ENCODE measurements at regions not wholly inside any gene's neighbourhood (a gene's known extent, or its start where the extent isn't known, plus 50 kb on each side); places are given as distances from the start of the nearest gene placed in this dataset.

- Histone ChIP-seq H3K4me2 (no peak overlapping the region), H3K79me2 (ENCODE audit: low read depth) (no peaks in the 10 kb centered on the region), H3K4me3 (no peak overlapping the region), H2AFZ (replicated peaks) (no peak overlapping the region), H3K4me1 (no peaks in the 10 kb centered on the region), H4K20me1 (ENCODE audit: low read depth) (no peaks in the 10 kb centered on the region), H3K27ac (no peak overlapping the region), H3K9me3 (ENCODE audit: low read depth) (no peaks in the 10 kb centered on the region), H3F3A (ENCODE audit: low read depth) (no peaks in the 10 kb centered on the region), H3K9ac (no peak overlapping the region), H3K27me3 (no peaks in the 10 kb centered on the region), H3K36me3 (no peaks in the 10 kb centered on the region)
- DNase-seq (ENCODE audit: low spot score), result no peak
- Mint-ChIP-seq H3K4me3 (no peak overlapping the region), H3K27me3 (ENCODE audit: insufficient read depth, low read depth) (no peaks in the 10 kb centered on the region), H3K9me3 (peaks cover 10% of the 10 kb centered on the region), H3K27ac (no peak overlapping the region), H3K36me3 (no peaks in the 10 kb centered on the region), H3K4me1 (no peaks in the 10 kb centered on the region)
- TF ChIP-seq EZH2 (IDR thresholded peaks at IDR 0.05) (no peak), EZH2phosphoT487 (IDR thresholded peaks at IDR 0.05) (no peak)
- TF ChIP-seq, protein P1, sequence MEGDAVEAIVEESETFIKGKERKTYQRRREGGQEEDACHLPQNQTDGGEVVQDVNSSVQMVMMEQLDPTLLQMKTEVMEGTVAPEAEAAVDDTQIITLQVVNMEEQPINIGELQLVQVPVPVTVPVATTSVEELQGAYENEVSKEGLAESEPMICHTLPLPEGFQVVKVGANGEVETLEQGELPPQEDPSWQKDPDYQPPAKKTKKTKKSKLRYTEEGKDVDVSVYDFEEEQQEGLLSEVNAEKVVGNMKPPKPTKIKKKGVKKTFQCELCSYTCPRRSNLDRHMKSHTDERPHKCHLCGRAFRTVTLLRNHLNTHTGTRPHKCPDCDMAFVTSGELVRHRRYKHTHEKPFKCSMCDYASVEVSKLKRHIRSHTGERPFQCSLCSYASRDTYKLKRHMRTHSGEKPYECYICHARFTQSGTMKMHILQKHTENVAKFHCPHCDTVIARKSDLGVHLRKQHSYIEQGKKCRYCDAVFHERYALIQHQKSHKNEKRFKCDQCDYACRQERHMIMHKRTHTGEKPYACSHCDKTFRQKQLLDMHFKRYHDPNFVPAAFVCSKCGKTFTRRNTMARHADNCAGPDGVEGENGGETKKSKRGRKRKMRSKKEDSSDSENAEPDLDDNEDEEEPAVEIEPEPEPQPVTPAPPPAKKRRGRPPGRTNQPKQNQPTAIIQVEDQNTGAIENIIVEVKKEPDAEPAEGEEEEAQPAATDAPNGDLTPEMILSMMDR (IDR thresholded peaks at IDR 0.05), result no peak
Observed at GRCh38 chr4:156413239-156414135, 459.8 kb upstream of the CTSO start.

GRCh38 chr4:156411531-156411930 is 457.9 kb upstream of the CTSO start:
- H3K4me3 Mint-ChIP-seq, result no peak overlapping the region
- peaks cover 3% of the 10 kb centered on the region for H3K27me3 Mint-ChIP-seq (ENCODE audit: insufficient read depth, low read depth)

DNA sequence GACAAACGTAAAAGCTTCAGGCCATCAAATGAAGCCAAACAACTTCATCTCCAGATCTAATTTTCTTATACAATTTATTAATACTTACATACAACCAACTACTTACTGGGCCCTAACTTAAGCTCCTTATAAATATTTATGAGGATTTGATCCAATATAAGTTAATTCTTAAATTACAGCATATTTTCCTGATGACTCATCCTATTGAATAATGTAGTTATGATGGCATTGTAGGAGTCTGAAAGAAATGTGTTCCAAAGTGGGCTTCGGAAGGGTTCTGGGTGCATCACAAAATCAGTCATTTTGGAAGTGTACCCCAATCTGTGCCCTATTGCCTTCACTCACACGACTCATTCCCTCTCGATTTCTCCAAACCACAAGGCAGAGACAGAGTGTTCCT is 455.1 kb upstream of the CTSO start:
- H3F3A ChIP-seq (ENCODE audit: low read depth), result no peaks in the 10 kb centered on the region
- Mint-ChIP-seq H3K27ac (no peak overlapping the region), H3K36me3 (no peaks in the 10 kb centered on the region), H3K4me3 (no peak overlapping the region), H3K27me3 (ENCODE audit: insufficient read depth, low read depth) (peaks cover 3% of the 10 kb centered on the region), H3K4me1 (no peaks in the 10 kb centered on the region), H3K9me3 (peaks cover 15% of the 10 kb centered on the region)
- no peak overlapping the region for H2AFZ ChIP-seq (replicated peaks)
- no peak overlapping the region for H3K27ac ChIP-seq
- no peaks in the 10 kb centered on the region for H3K9me3 ChIP-seq (ENCODE audit: low read depth)
- no peak overlapping the region for H3K9ac ChIP-seq
- no peak for DNase-seq (ENCODE audit: low spot score)
- TF ChIP-seq EZH2 (IDR thresholded peaks at IDR 0.05) (no peak), EZH2phosphoT487 (IDR thresholded peaks at IDR 0.05) (no peak)
- TF ChIP-seq, protein P1 (IDR thresholded peaks at IDR 0.05), result no peak
- H3K4me1 ChIP-seq, result no peaks in the 10 kb centered on the region
- H3K36me3 ChIP-seq, result no peaks in the 10 kb centered on the region
- H3K4me3 ChIP-seq, result no peak overlapping the region
- no peak overlapping the region for H3K4me2 ChIP-seq
- H3K79me2 ChIP-seq (ENCODE audit: low read depth), result no peaks in the 10 kb centered on the region
- no peaks in the 10 kb centered on the region for H3K27me3 ChIP-seq
- no peaks in the 10 kb centered on the region for H4K20me1 ChIP-seq (ENCODE audit: low read depth)

More at GRCh38 chr4:156411531-156411930, 457.9 kb upstream of the CTSO start:
- H3K27ac ChIP-seq, result no peak overlapping the region
- H3K36me3 Mint-ChIP-seq, result no peaks in the 10 kb centered on the region
- no peaks in the 10 kb centered on the region for H3K4me1 ChIP-seq
- no peaks in the 10 kb centered on the region for H3K9me3 ChIP-seq (ENCODE audit: low read depth)
- no peak for TF ChIP-seq EZH2phosphoT487 (IDR thresholded peaks at IDR 0.05)
- TF ChIP-seq, protein P1 (IDR thresholded peaks at IDR 0.05), result no peak
- TF ChIP-seq EZH2 (IDR thresholded peaks at IDR 0.05), result no peak
- H4K20me1 ChIP-seq (ENCODE audit: low read depth), result no peaks in the 10 kb centered on the region
- H3K4me3 ChIP-seq, result no peak overlapping the region
- H3K36me3 ChIP-seq, result no peaks in the 10 kb centered on the region
- peaks cover 12% of the 10 kb centered on the region for H3K9me3 Mint-ChIP-seq
- H3K4me2 ChIP-seq, result no peak overlapping the region
- no peaks in the 10 kb centered on the region for H3K79me2 ChIP-seq (ENCODE audit: low read depth)
- no peak overlapping the region for H3K27ac Mint-ChIP-seq
- DNase-seq (ENCODE audit: low spot score), result no peak
- no peak overlapping the region for H2AFZ ChIP-seq (replicated peaks)
- no peaks in the 10 kb centered on the region for H3K27me3 ChIP-seq
- no peaks in the 10 kb centered on the region for H3K4me1 Mint-ChIP-seq
- no peaks in the 10 kb centered on the region for H3F3A ChIP-seq (ENCODE audit: low read depth)
- no peak overlapping the region for H3K9ac ChIP-seq

Data from neural progenitor cell (in vitro differentiated cells).